Loucy (cell line): ENCODE measurements at regions not wholly inside any gene's neighbourhood (a gene's known extent, or its start where the extent isn't known, plus 50 kb on each side); places are given as distances from the start of the nearest gene placed in this dataset.

ENCODE experiments used
- CTCF ChIP-seq: fragments of 200-600 bp; sonication (generic); conservative IDR thresholded peaks from 2 replicates; pipeline ENCODE4 v1.5.1; 2014; ENCODE audit warnings: mild to moderate bottlenecking, antibody characterized with exemption, low read length
- EZH2phosphoT487 ChIP-seq: fragments of 200-600 bp; IDR thresholded peaks from 2 replicates; pipeline ENCODE4 v1.6.1; 2018; ENCODE audit warnings: antibody characterized with exemption, mild to moderate bottlenecking, moderate library complexity, borderline replicate concordance

GRCh38 chr2:196422361-196422760, 217.2 kb upstream of the CCDC150 start:
- TF ChIP-seq CTCF (no peak), EZH2phosphoT487 (no peak)
